ENCODE measurements at regions not wholly inside any gene's neighbourhood (a gene's known extent, or its start where the extent isn't known, plus 50 kb on each side); places are given as distances from the start of the nearest gene placed in this dataset.

- no peaks in the 10 kb centered on the region for H3K9me2 ChIP-seq (replicated peaks; ENCODE audit: control insufficient read depth, low read length)
- no peak overlapping the region for H3K27ac ChIP-seq (ENCODE audit: low read depth, low read length)
- H3K4me3 ChIP-seq (ENCODE audit: low read length) = no peak overlapping the region
- no peaks in the 10 kb centered on the region for H3K9me3 ChIP-seq (ENCODE audit: control insufficient read depth, insufficient read depth, low read length)
- H3K4me1 ChIP-seq (ENCODE audit: control insufficient read depth, low read length) = no peaks in the 10 kb centered on the region
- H4K20me1 ChIP-seq (ENCODE audit: control insufficient read depth, insufficient read depth, low read depth, low read length) = no peaks in the 10 kb centered on the region
- no peaks in the 10 kb centered on the region for H3F3A ChIP-seq (ENCODE audit: control insufficient read depth, insufficient read depth)
- TF ChIP-seq EZH2phosphoT487 (IDR thresholded peaks at IDR 0.05; ENCODE audit: borderline replicate concordance, low read length) = no peak
- TF ChIP-seq CTCF (IDR thresholded peaks at IDR 0.05; ENCODE audit: low read depth, low read length, poor library complexity, severe bottlenecking) = no peak
- H3K4me2 ChIP-seq (ENCODE audit: low read length) = no peak overlapping the region
- no peaks in the 10 kb centered on the region for H3K79me2 ChIP-seq (ENCODE audit: control insufficient read depth, low read length)
- H3K36me3 ChIP-seq (ENCODE audit: control insufficient read depth, low read length) = no peaks in the 10 kb centered on the region
- H3K27me3 ChIP-seq (ENCODE audit: control insufficient read depth, low read length) = 0 out of 2 replicates have a peak, but pooled peaks cover 2% of the 10 kb centered on the region
Measured at GRCh38 chr3:70621451-70621850, 309.0 kb upstream of the MDFIC2 start.

- Histone ChIP-seq H3K79me2 (ENCODE audit: control insufficient read depth, low read length) (no peaks in the 10 kb centered on the region), H3K9me2 (replicated peaks; ENCODE audit: control insufficient read depth, low read length) (no peaks in the 10 kb centered on the region), H3K4me1 (ENCODE audit: control insufficient read depth, low read length) (no peaks in the 10 kb centered on the region), H3K27me3 (ENCODE audit: control insufficient read depth, low read length) (0 out of 2 replicates have a peak, but pooled peaks cover 2% of the 10 kb centered on the region), H3K9me3 (ENCODE audit: control insufficient read depth, insufficient read depth, low read length) (no peaks in the 10 kb centered on the region), H3F3A (ENCODE audit: control insufficient read depth, insufficient read depth) (no peaks in the 10 kb centered on the region), H4K20me1 (ENCODE audit: control insufficient read depth, insufficient read depth, low read depth, low read length) (no peaks in the 10 kb centered on the region), H3K36me3 (ENCODE audit: control insufficient read depth, low read length) (no peaks in the 10 kb centered on the region), H3K4me3 (ENCODE audit: low read length) (no peak overlapping the region), H3K27ac (ENCODE audit: low read depth, low read length) (no peak overlapping the region), H3K4me2 (ENCODE audit: low read length) (no peak overlapping the region)
- TF ChIP-seq CTCF (IDR thresholded peaks at IDR 0.05; ENCODE audit: low read depth, low read length, poor library complexity, severe bottlenecking) (no peak), EZH2phosphoT487 (IDR thresholded peaks at IDR 0.05; ENCODE audit: borderline replicate concordance, low read length) (no peak)
Measured at GRCh38 chr3:70620956-70621355, 308.5 kb upstream of the MDFIC2 start.

- no peak overlapping the region for H3K4me3 ChIP-seq (ENCODE audit: low read length)
- no peaks in the 10 kb centered on the region for H3K4me1 ChIP-seq (ENCODE audit: control insufficient read depth, low read length)
- no peaks in the 10 kb centered on the region for H4K20me1 ChIP-seq (ENCODE audit: control insufficient read depth, insufficient read depth, low read depth, low read length)
- H3K9me2 ChIP-seq (replicated peaks; ENCODE audit: control insufficient read depth, low read length) = no peaks in the 10 kb centered on the region
- no peaks in the 10 kb centered on the region for H3K79me2 ChIP-seq (ENCODE audit: control insufficient read depth, low read length)
- TF ChIP-seq CTCF (IDR thresholded peaks at IDR 0.05; ENCODE audit: low read depth, low read length, poor library complexity, severe bottlenecking) = no peak
- TF ChIP-seq EZH2phosphoT487 (IDR thresholded peaks at IDR 0.05; ENCODE audit: borderline replicate concordance, low read length) = no peak
- H3K27ac ChIP-seq (ENCODE audit: low read depth, low read length) = no peak overlapping the region
- no peak overlapping the region for H3K4me2 ChIP-seq (ENCODE audit: low read length)
- H3K27me3 ChIP-seq (ENCODE audit: control insufficient read depth, low read length) = 0 out of 2 replicates have a peak, but pooled peaks cover 2% of the 10 kb centered on the region
- no peaks in the 10 kb centered on the region for H3F3A ChIP-seq (ENCODE audit: control insufficient read depth, insufficient read depth)
- H3K9me3 ChIP-seq (ENCODE audit: control insufficient read depth, insufficient read depth, low read length) = no peaks in the 10 kb centered on the region
- no peaks in the 10 kb centered on the region for H3K36me3 ChIP-seq (ENCODE audit: control insufficient read depth, low read length)
Measured at GRCh38 chr3:70620367-70620766, 307.9 kb upstream of the MDFIC2 start.

Measured in DOHH2 (cell line).